GM19328 (cell line): ENCODE measurements at regions not wholly inside any gene's neighbourhood (a gene's known extent, or its start where the extent isn't known, plus 50 kb on each side); places are given as distances from the start of the nearest gene placed in this dataset.
"Not testable (repeated sequence)": the region's sequence is repeated elsewhere in the genome, so short reads cannot be mapped to it uniquely, and the experiment has no call there.

ENCODE experiments used
- ATAC-seq: cut with Tn5 transposase; IDR thresholded peaks from one replicate; pipeline ENCODE4 v1.9.1; 2021; ENCODE audit warnings: mild to moderate bottlenecking, moderate library complexity; ENCODE audit not compliant: unreplicated experiment

GRCh38 chr14:25699981-25700380 is 650.0 kb upstream of the STXBP6 start:
- no peak for ATAC-seq

GRCh38 chr14:25698111-25698510 is 648.2 kb upstream of the STXBP6 start:
- ATAC-seq, result no peak

GRCh38 chr14:25696176-25696575 is 646.2 kb upstream of the STXBP6 start:
- no peak for ATAC-seq

GRCh38 chr14:25685004-25685403 is 635.1 kb upstream of the STXBP6 start:
- ATAC-seq, result no peak

- no peak for ATAC-seq
These were observed 631.0 kb upstream of the STXBP6 start for GRCh38 chr14:25680934-25681333.

- not testable (repeated sequence) for ATAC-seq
These were observed 630.6 kb upstream of the STXBP6 start for GRCh38 chr14:25680511-25680910.

GRCh38 chr14:25677111-25677510 is 627.2 kb upstream of the STXBP6 start:
- ATAC-seq, result no peak

GRCh38 chr14:25667387-25667786 is 617.4 kb upstream of the STXBP6 start:
- ATAC-seq, result no peak

GRCh38 chr14:25666877-25667276 is 616.9 kb upstream of the STXBP6 start:
- ATAC-seq, result no peak

GRCh38 chr14:25658988-25659387 is 609.0 kb upstream of the STXBP6 start:
- no peak for ATAC-seq

- no peak for ATAC-seq
These were observed 580.5 kb upstream of the STXBP6 start for GRCh38 chr14:25630447-25630846.

GRCh38 chr14:25628978-25629377 is 579.0 kb upstream of the STXBP6 start:
- ATAC-seq, result no peak

GRCh38 chr14:25628390-25628789 is 578.4 kb upstream of the STXBP6 start:
- no peak for ATAC-seq

- no peak for ATAC-seq
These were observed 577.0 kb upstream of the STXBP6 start for GRCh38 chr14:25626986-25627385.

- no peak for ATAC-seq
These were observed 572.8 kb upstream of the STXBP6 start for GRCh38 chr14:25622763-25623162.

- ATAC-seq, result no peak
These were observed 570.6 kb upstream of the STXBP6 start for GRCh38 chr14:25620515-25620914.

GRCh38 chr14:25615174-25615573 is 565.2 kb upstream of the STXBP6 start:
- no peak for ATAC-seq

GRCh38 chr14:25607192-25607591 is 557.2 kb upstream of the STXBP6 start:
- ATAC-seq, result no peak

GRCh38 chr14:25602106-25602505 is 552.2 kb upstream of the STXBP6 start:
- ATAC-seq, result no peak

- ATAC-seq, result no peak
These were observed 538.8 kb upstream of the STXBP6 start for GRCh38 chr14:25588751-25589150.

- ATAC-seq, result no peak
These were observed 524.8 kb upstream of the STXBP6 start for GRCh38 chr14:25574628-25575325.

GRCh38 chr14:25570483-25570882 is 520.5 kb upstream of the STXBP6 start:
- ATAC-seq, result no peak

GRCh38 chr14:25557466-25557865 is 507.5 kb upstream of the STXBP6 start:
- ATAC-seq, result no peak
